SU-DHL-6 (cell line): ENCODE measurements at regions not wholly inside any gene's neighbourhood (a gene's known extent, or its start where the extent isn't known, plus 50 kb on each side); places are given as distances from the start of the nearest gene placed in this dataset.

Experiments
- EZH2phosphoT487 ChIP-seq: fragments of 200-600 bp; sonication (generic), shearing (Covaris generic); conservative IDR thresholded peaks from 2 replicates; pipeline ENCODE4 v1.6.1; 2018; ENCODE audit warnings: mild to moderate bottlenecking, antibody characterized with exemption, low read length, moderate library complexity, mixed read lengths
- TF ChIP-seq, protein P1 (sequence below): fragments of 200-600 bp; sonication (generic); IDR thresholded peaks from one replicate; pipeline ENCODE4 v1.5.1; 2017; ENCODE audit warnings: antibody characterized with exemption, mild to moderate bottlenecking, low read length, moderate library complexity; ENCODE audit not compliant: insufficient read depth, poor library complexity, severe bottlenecking

DNA sequence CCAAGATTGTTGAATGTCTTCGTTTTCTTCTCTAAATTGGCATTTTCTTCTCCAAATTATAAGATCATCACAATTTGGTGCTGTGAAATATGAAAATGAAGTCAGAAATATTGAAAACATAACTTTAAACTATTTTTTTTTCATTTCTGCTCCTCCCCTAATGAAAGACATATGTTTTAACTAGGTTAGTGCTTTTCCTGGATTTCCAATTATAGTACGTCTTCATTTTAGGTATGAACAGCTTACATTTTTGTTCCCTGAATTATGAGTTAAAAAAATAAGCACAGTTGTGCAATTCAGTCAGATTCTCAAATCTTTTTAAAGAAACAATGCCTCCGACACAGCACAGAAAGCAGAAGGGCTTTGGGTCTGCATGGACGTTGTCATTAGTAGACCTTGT, 83.5 kb upstream of the CFAP20DC start:
- TF ChIP-seq, protein P1, sequence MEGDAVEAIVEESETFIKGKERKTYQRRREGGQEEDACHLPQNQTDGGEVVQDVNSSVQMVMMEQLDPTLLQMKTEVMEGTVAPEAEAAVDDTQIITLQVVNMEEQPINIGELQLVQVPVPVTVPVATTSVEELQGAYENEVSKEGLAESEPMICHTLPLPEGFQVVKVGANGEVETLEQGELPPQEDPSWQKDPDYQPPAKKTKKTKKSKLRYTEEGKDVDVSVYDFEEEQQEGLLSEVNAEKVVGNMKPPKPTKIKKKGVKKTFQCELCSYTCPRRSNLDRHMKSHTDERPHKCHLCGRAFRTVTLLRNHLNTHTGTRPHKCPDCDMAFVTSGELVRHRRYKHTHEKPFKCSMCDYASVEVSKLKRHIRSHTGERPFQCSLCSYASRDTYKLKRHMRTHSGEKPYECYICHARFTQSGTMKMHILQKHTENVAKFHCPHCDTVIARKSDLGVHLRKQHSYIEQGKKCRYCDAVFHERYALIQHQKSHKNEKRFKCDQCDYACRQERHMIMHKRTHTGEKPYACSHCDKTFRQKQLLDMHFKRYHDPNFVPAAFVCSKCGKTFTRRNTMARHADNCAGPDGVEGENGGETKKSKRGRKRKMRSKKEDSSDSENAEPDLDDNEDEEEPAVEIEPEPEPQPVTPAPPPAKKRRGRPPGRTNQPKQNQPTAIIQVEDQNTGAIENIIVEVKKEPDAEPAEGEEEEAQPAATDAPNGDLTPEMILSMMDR: no peak
- no peak for TF ChIP-seq EZH2phosphoT487
